PC-9 (cell line): ENCODE measurements at regions not wholly inside any gene's neighbourhood (a gene's known extent, or its start where the extent isn't known, plus 50 kb on each side); places are given as distances from the start of the nearest gene placed in this dataset.

Experiments
- BruUV-seq: library from RNA; stranded (reverse); fragments of 400-500 nt; replicated peaks from 2 replicates; lab custom pipeline; 2021; lab: Mats Ljungman, UMichigan
- CTCF ChIA-PET: fragments of 300-600 bp; sonication (Branson Sonifier 250); formaldehyde crosslinking; loops from one replicate; lab custom pipeline; 2022; ENCODE audit warnings: antibody characterized with exemption; lab: Charles Lee
- POLR2A ChIA-PET: fragments of 300-600 bp; sonication (Branson Sonifier 250); formaldehyde crosslinking; loops from one replicate; lab custom pipeline; 2022; ENCODE audit warnings: antibody characterized with exemption; ENCODE audit not compliant: unreplicated experiment; lab: Charles Lee
- DNase-seq, 2 experiments: peaks; one replicate each; pipeline versions ENCODE4 v3.0.0 to v3.0.0-alpha.2; 2015 to 2022; ENCODE audit warnings: mixed read lengths in 1 of 2
- H2AFZ ChIP-seq: fragments of 200-600 bp; sonication (generic); 2 replicates; pipeline ENCODE4 v1.8.1; 2017; ENCODE audit warnings: antibody characterized with exemption
- H3F3A ChIP-seq: fragments of 200-600 bp; sonication (generic); 2 replicates; pipeline ENCODE4 v1.8.1; 2017; ENCODE audit warnings: antibody characterized with exemption, mild to moderate bottlenecking, low read depth; ENCODE audit not compliant: insufficient read depth
- H3K27ac ChIP-seq: fragments of 200-600 bp; sonication (generic); 2 replicates; pipeline ENCODE4 v1.6.1; 2016; ENCODE audit warnings: mixed run types
- H3K27me3 ChIP-seq: fragments of 200-600 bp; sonication (generic); 2 replicates; pipeline ENCODE4 v1.6.1; 2016; ENCODE audit warnings: low read depth, mixed run types; ENCODE audit not compliant: insufficient read depth
- H3K36me3 ChIP-seq: fragments of 200-600 bp; sonication (generic); 2 replicates; pipeline ENCODE4 v1.6.1; 2016; ENCODE audit warnings: low read depth, mixed run types
- H3K4me1 ChIP-seq: fragments of 200-600 bp; sonication (generic); replicated peaks from 2 replicates; pipeline ENCODE4 v1.6.1; 2016; ENCODE audit warnings: mixed run types; ENCODE audit not compliant: insufficient read depth
- H3K4me2 ChIP-seq: fragments of 200-600 bp; sonication (generic); 2 replicates; pipeline ENCODE4 v1.6.1; 2017; ENCODE audit warnings: mixed run types
- H3K4me3 ChIP-seq: fragments of 200-600 bp; sonication (generic); 2 replicates; pipeline ENCODE4 v1.6.1; 2016; ENCODE audit warnings: mixed run types
- H3K79me2 ChIP-seq: fragments of 200-600 bp; sonication (generic); 2 replicates; pipeline ENCODE4 v1.6.1; 2017; ENCODE audit warnings: low read depth, mixed run types
- H3K9me2 ChIP-seq: fragments of 200-600 bp; sonication (generic); 2 replicates; pipeline ENCODE4 v1.8.1; 2017; ENCODE audit warnings: mild to moderate bottlenecking; ENCODE audit not compliant: insufficient read depth
- H3K9me3 ChIP-seq: fragments of 200-600 bp; sonication (generic); 2 replicates; pipeline ENCODE4 v1.8.1; 2016; ENCODE audit warnings: low read depth; ENCODE audit not compliant: insufficient read depth
- H4K20me1 ChIP-seq: fragments of 200-600 bp; sonication (generic); 2 replicates; pipeline ENCODE4 v1.8.1; 2017; ENCODE audit not compliant: insufficient read depth
- CTCF ChIP-seq: fragments of 200-600 bp; sonication (generic); conservative IDR thresholded peaks from 2 replicates; pipeline ENCODE4 v1.6.1; 2017; ENCODE audit warnings: mixed run types, antibody characterized with exemption, mild to moderate bottlenecking, moderate library complexity
- EZH2 ChIP-seq: fragments of 200-600 bp; sonication (generic); IDR thresholded peaks from 2 replicates; pipeline ENCODE4 v1.8.0; 2017; ENCODE audit warnings: antibody characterized with exemption, low read depth
- intact Hi-C: fragments of 100-400 bp; cut with micrococcal nuclease; formaldehyde crosslinking; loops from one replicate; pipeline ENCODE4 v1.10.0; 2022; ENCODE audit not compliant: unreplicated experiment

DNA sequence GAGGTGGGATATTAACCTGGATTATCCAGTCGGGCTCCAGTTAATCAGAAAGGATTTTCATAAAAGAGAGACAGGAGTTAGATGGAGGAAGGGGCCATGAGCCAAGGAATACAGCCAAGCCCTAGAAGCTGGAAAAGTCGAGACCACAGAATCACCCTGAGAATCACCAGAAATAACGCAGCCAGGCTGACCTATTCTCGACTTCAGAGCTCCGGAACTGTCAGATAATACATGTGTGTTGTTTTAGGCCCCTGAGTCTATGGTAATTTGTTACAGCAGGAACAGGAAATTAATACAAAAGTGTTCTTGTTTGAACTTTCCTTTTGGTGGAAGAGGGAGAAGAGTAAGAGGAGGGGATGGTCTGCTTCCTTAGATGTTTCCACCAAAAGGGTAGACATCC lies 208.1 kb downstream of the JCAD start:
- Histone ChIP-seq H3K36me3 (no peaks in the 10 kb centered on the region), H3K4me3 (no peak overlapping the region), H3F3A (no peaks in the 10 kb centered on the region), H3K4me1 (no peaks in the 10 kb centered on the region), H3K9me2 (no peaks in the 10 kb centered on the region), H3K9me3 (no peaks in the 10 kb centered on the region), H3K4me2 (no peak overlapping the region), H3K79me2 (no peaks in the 10 kb centered on the region), H3K27me3 (no peaks in the 10 kb centered on the region), H2AFZ (no peak overlapping the region), H4K20me1 (no peaks in the 10 kb centered on the region), H3K27ac (no peak overlapping the region)
- ChIA-PET POLR2A (interaction anchor here (0.5 kb wide), 1 partner anchor 235 kb away, joined by 3 read pairs; no protein-coding TSS in a partner anchor), CTCF (no interaction called here)
- TF ChIP-seq CTCF, result no peak
- no peak for TF ChIP-seq EZH2
- no peak for DNase-seq
- BruUV-seq, result no TSS peak
- intact Hi-C loops, result no loop called here

DNA sequence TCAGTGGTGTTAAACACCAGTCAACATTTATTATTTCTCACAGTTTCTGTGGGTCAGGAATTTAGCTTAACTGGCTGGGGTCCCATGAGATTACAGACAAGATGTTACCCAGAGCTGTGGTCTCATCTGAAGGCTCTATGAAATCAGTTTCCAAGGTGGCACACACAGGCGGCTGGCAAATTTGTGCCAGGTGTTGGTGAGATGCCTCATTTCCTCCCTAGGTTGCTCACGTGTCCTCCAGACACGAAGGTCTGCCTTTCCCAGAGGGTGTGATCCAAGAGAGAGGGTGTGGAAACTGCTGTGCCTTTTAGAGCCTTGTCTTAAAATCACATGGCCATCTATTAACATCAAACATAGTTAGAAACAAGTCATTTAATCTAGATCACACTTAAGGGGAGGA lies 209.0 kb downstream of the JCAD start:
- H3K27me3 ChIP-seq, result no peaks in the 10 kb centered on the region
- H3K4me2 ChIP-seq, result no peak overlapping the region
- no peaks in the 10 kb centered on the region for H3K4me1 ChIP-seq
- no TSS peak for BruUV-seq
- H3K9me3 ChIP-seq, result no peaks in the 10 kb centered on the region
- H3K9me2 ChIP-seq, result no peaks in the 10 kb centered on the region
- no peak overlapping the region for H3K27ac ChIP-seq
- no peak overlapping the region for H2AFZ ChIP-seq
- H3F3A ChIP-seq, result no peaks in the 10 kb centered on the region
- ChIA-PET POLR2A (no interaction called here), CTCF (no interaction called here)
- H3K4me3 ChIP-seq, result no peak overlapping the region
- DNase-seq, result no peak
- H3K36me3 ChIP-seq, result no peaks in the 10 kb centered on the region
- H3K79me2 ChIP-seq, result no peaks in the 10 kb centered on the region
- intact Hi-C loops, result no loop called here
- TF ChIP-seq EZH2, result no peak
- no peak for TF ChIP-seq CTCF
- no peaks in the 10 kb centered on the region for H4K20me1 ChIP-seq

DNA sequence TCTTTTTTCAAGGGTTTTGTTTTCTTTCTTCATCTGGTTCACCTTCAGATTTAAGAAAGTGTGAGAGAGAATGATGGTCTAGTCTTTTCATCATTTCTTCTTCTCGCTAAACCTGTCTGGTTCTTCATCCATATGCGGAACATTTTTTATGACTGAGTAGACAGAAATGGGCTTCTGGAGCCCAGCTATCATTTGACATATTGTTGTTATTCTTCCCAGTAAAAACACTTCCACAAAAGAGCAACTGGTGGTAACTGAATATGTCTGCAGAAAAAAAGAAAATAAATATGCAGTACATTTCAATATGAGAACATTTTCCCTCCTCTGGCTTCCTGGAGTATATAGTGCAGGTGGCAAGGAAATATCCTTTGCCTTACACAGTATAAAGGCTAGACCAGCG lies 209.5 kb downstream of the JCAD start:
- TF ChIP-seq CTCF (no peak), EZH2 (no peak)
- DNase-seq, result no peak
- POLR2A ChIA-PET, result no interaction called here
- Histone ChIP-seq H3K27me3 (no peaks in the 10 kb centered on the region), H3F3A (no peaks in the 10 kb centered on the region), H3K4me3 (no peak overlapping the region), H3K36me3 (no peaks in the 10 kb centered on the region), H4K20me1 (no peaks in the 10 kb centered on the region), H3K9me2 (no peaks in the 10 kb centered on the region), H2AFZ (no peak overlapping the region), H3K4me1 (no peaks in the 10 kb centered on the region), H3K4me2 (no peak overlapping the region), H3K27ac (no peak overlapping the region), H3K79me2 (no peaks in the 10 kb centered on the region), H3K9me3 (no peaks in the 10 kb centered on the region)
- CTCF ChIA-PET, result no interaction called here
- intact Hi-C loops, result no loop called here
- BruUV-seq, result no TSS peak
